Femur (tissue), 1 donor: ENCODE measurements at regions not wholly inside any gene's neighbourhood (a gene's known extent, or its start where the extent isn't known, plus 50 kb on each side); places are given as distances from the start of the nearest gene placed in this dataset.
A peak's percentile ranks its signal among the peaks of the same experiment; 100 is the strongest.
"Not testable (repeated sequence)": the region's sequence is repeated elsewhere in the genome, so short reads cannot be mapped to it uniquely, and the experiment has no call there.

Experiments used
- DNase-seq: peaks from one replicate; pipeline ENCODE4 v3.0.0-alpha.2; 2017

- DNase-seq, result not testable (repeated sequence)
Observed at GRCh38 chr7:76849887-76850563, 182.1 kb downstream of the SPDYE17 start.

DNA sequence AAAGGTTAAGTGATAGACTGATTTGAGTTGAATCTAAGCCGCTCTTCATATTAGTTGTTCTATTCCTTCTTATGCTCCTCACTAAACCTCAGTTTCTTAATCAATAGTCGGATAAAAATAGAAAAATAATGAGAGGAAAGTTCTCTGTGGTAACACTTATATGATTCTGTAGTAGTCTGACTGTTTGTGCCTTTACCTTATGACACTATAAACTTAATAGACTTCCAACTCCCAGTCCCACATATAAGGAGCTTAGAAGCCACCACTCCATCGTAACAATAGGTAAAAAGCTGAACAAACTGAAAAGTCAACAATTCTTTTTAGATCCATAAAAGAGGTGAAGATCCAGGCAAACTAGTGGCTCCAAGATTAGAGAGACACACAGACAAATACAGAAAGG, 192.3 kb downstream of the SPDYE17 start:
- not testable (repeated sequence) for DNase-seq

DNA sequence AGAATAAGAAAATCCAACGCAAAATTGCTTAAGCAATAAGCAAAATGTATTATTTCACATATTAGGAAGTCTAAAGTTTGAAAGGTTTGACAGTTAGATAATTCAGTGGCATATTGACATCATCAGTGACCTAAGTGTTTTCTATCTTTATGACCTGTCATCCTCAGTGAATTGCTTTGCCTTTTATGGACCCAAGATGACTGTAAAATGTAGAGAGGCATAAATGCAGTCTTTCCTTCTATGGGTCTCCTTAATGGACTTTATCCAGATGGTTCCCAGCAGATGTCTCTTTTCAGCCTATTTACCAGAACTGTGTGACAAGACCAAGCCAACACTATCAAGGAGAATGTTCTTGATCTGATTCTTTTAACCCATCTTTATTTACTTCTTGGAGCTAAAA, 192.9 kb downstream of the SPDYE17 start:
- not testable (repeated sequence) for DNase-seq

- DNase-seq, result not testable (repeated sequence)
Observed at GRCh38 chr7:76838357-76838756, 193.8 kb downstream of the SPDYE17 start.

DNA sequence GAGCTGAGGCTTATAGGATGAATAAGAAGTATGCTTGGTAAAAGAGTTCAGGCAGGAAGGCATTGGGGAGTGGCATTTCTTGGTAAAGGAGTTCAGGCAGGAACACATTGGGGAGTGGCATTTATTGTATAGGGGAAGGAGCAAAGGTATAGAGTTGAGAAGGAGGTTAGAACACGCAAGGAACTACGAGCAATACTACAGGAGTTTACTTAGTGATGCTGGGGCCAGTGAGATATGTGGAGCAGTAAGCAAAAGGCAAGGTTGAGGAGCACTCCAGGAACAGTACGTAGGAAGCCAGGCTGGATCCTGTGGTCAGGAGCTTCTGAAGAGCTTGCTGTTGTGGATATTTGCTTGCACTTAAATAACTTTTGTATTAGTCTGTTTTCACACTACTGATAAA, 202.2 kb upstream of the POMZP3 start:
- not testable (repeated sequence) for DNase-seq

GRCh38 chr7:76826181-76826580, 199.1 kb upstream of the POMZP3 start:
- not testable (repeated sequence) for DNase-seq

- DNase-seq, result not testable (repeated sequence)
Observed at GRCh38 chr7:76809856-76810255, 182.8 kb upstream of the POMZP3 start.

GRCh38 chr7:76807588-76808100, 180.6 kb upstream of the POMZP3 start:
- not testable (repeated sequence) for DNase-seq

GRCh38 chr7:76806460-76806859, 179.4 kb upstream of the POMZP3 start:
- DNase-seq, result not testable (repeated sequence)

DNA sequence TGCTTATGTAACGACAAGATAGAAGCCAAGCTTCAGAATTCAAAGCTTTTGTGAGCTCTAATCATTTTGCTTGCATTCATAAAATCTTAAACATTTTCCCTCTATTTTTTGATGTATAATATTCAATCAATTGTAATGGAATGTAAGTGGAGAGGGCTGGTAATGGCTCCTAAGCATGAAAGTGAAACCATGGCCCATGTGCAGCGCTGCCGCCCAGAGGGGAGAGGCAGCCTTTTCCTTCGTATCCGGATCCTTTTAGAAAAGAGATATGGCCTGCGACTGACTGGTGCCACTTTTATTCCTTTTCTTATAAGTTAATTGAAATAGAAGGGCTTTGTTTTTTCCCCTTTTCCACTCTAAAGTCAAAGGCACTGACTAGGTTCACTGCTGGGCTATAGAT, 178.9 kb upstream of the POMZP3 start:
- not testable (repeated sequence) for DNase-seq

DNA sequence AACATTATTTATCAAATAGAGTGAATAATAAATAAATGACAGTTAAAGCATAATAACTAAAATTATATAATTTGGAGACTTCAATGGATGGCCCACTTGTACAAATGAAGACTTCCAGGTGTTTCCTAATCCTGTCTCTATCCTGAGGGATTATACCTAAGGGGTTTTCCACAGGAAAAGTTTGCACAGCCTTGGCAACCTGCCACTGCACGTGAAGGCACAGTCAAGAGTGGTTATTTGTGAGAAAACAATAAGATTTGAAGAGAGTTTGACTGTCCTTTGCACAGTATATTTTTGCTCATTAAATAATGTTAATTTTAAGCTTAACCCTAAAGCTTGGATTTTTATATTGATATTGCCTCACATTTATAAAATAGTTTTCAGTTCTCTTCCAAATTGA, 178.2 kb upstream of the POMZP3 start:
- DNase-seq, result peak; percentile 22

GRCh38 chr7:76797639-76798038, 170.6 kb upstream of the POMZP3 start:
- DNase-seq, result not testable (repeated sequence)

GRCh38 chr7:76780693-76781092, 153.6 kb upstream of the POMZP3 start:
- DNase-seq, result not testable (repeated sequence)

DNA sequence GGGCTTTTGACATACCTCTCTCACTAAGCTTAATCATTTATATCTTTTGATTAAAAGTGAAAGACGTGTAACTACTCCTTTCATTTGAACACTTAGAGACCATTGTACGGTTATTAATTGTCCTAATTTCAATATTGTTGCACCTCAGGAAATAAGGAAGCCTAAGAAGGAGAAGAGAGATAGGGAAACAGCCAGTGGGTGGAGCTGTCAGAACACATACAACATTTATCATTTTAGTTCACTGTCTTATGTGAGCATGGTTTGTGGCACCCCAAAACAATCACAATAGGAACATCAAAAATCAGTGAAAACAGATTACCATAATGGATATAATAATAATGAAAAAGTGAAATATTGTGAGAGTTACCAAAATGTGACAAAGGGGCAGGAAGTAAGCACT, 147.2 kb upstream of the POMZP3 start:
- not testable (repeated sequence) for DNase-seq

DNA sequence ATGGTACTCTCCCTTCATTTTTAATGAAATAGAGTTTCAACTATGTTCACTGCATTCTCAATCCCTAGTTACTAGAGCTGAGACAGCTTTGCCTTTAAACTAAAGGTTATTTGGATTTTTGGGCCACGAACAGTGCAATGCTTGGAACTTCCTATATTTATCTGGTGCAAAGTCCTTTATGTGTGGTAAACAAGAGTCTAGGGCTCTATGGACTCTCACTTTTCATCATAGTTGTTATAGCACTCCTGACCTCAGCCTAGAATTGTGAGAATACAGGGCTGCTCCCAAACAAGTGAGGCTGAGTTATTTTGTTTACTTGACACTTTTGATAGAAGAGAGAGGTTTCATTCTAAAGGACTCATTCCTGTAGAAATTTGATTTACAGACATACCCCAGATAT, 144.9 kb upstream of the POMZP3 start:
- DNase-seq, result not testable (repeated sequence)

- not testable (repeated sequence) for DNase-seq
Observed at GRCh38 chr7:76763977-76764376, 136.9 kb upstream of the POMZP3 start.

GRCh38 chr7:76760546-76761220, 133.6 kb upstream of the POMZP3 start:
- not testable (repeated sequence) for DNase-seq

DNA sequence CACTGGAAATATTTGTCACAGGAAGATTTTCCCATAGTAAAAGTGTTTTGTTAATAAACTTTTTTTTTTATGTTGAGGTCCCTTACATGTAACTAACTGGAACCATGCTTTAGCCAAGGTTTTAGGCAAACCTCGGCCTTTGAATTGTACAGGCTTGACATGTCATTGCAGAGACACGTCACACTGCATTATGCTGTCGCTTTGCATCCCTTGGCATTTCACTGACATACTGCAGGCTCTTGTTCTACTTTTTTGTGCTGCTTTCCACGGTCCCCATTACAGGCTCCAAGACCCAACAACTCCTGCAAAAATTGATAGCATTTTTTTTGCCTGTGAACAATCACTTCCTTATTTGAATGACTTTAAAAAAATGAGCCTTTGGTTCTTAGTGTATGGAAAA, 112.5 kb upstream of the POMZP3 start:
- DNase-seq, result not testable (repeated sequence)

DNA sequence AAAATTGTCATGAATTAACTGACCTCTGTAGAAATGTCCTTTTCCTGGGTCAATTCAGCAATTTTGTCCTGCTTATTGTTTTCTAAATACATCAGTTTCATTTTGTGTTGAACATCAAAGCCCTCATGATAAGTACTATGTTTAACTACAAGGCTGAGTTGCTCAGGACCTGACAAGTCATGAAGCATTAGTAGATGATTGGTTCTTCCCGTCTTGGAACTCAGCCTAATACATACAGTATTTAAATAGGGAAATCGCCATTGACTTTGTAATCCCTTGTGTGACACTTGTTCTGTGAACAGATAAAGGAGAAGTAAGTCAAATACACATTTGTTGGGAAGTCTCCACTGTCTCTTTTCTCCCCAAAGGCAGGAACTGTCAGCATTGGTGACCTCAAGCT, 109.6 kb upstream of the POMZP3 start:
- not testable (repeated sequence) for DNase-seq

- not testable (repeated sequence) for DNase-seq
Observed at GRCh38 chr7:76736091-76736490, 109.0 kb upstream of the POMZP3 start.

GRCh38 chr7:76735668-76736067, 108.6 kb upstream of the POMZP3 start:
- not testable (repeated sequence) for DNase-seq

DNA sequence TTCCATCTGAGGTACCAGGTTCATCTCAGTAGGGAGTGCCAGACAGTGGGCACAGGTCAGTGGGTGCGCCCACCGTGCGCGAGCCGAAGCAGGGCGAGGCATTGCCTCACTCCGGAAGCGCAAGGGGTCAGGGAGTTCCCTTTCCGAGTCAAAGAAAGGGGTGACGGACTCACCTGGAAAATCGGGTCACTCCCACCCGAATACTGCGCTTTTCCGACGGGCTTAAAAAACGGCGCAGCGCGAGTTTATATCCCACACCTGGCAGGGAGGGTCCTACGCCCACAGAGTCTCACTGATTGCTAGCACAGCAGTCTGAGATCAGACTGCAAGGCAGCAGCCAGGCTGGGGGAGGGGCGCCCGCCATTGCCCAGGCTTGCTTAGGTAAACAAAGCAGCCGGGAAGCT, 101.5 kb upstream of the POMZP3 start:
- DNase-seq, result not testable (repeated sequence)

DNA sequence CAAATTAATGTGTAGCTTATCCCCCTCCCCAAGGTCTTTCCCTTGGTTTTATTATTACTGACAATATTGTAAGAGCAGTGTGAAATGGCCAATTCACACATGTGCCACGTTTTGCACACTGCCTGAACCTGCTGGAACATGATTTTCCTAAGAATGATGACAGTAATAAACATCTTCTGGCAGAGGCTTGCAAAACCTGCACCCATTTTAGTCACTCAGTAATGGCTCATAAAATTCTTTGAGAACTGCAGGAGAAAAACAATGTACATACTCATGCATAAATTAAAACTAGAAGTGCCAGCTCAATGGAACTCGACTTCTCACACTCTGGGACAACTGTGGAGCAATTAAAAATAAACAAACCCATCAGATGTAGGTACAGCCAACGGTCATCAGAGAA, 96.8 kb upstream of the POMZP3 start:
- DNase-seq, result not testable (repeated sequence)

DNA sequence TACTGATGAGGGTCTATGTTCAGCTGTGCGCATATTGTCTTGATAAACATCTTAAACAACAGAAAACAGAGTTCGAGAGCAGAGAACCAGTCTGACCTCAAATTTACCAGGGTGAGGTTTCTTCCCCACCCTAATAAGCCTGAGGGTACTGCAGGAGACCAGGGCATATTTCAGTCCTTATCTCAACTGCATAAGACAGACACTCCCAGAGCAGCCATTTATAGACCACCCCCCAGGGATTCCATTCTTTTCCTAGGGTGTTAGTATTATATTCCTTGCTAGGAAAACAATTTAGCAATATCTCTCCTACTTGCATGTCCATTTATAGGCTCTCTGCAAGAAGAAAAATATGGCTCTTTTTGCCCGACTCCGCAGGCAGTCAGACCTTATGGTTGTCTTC, 89.5 kb upstream of the POMZP3 start:
- DNase-seq, result not testable (repeated sequence)
